ENCODE measurements at regions not wholly inside any gene's neighbourhood (a gene's known extent, or its start where the extent isn't known, plus 50 kb on each side); places are given as distances from the start of the nearest gene placed in this dataset.
"Not testable (repeated sequence)": the region's sequence is repeated elsewhere in the genome, so short reads cannot be mapped to it uniquely, and the experiment has no call there.

GRCh38 chr11:90286640-90287039 is 63.8 kb upstream of the CHORDC1 start:
- Histone ChIP-seq H3K4me1 (ENCODE audit: control insufficient read depth, insufficient read depth, low read length) (no peaks in the 10 kb centered on the region), H3K9ac (ENCODE audit: low read length) (no peak overlapping the region), H3K27me3 (ENCODE audit: control insufficient read depth, insufficient read depth, low read length) (no peaks in the 10 kb centered on the region), H3K4me3 (ENCODE audit: low read length) (no peak overlapping the region), H3K27ac (ENCODE audit: low read depth, low read length) (no peak overlapping the region), H3K36me3 (ENCODE audit: control insufficient read depth, insufficient read depth, low read length) (no peaks in the 10 kb centered on the region)

DNA sequence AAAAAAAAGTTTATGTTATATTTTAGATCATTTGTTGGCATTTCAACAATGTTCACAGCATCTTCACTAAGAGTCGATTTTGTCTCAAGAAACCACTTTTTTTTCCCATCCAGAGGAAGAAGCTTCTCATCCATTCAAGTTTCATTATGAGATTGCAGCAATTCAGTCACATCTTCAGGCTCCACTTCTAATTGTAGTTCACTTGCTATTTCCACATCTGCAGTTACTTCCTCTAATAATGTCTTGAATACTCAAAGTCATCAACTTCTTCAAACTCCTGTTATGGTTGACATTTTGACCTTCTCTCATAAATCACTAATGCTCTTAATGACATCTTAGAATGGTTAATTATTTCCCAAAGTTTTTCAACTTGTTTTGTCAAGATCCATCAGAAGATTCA is 61.3 kb upstream of the CHORDC1 start:
- Histone ChIP-seq H3K4me1 (ENCODE audit: control insufficient read depth, insufficient read depth, low read length) (no peaks in the 10 kb centered on the region), H3K9ac (ENCODE audit: low read length) (no peak overlapping the region), H3K27ac (ENCODE audit: low read depth, low read length) (no peak overlapping the region), H3K36me3 (ENCODE audit: control insufficient read depth, insufficient read depth, low read length) (no peaks in the 10 kb centered on the region), H3K27me3 (ENCODE audit: control insufficient read depth, insufficient read depth, low read length) (no peaks in the 10 kb centered on the region), H3K4me3 (ENCODE audit: low read length) (no peak overlapping the region)

- H3K27me3 ChIP-seq (ENCODE audit: control insufficient read depth, insufficient read depth, low read length); H3K36me3 ChIP-seq (ENCODE audit: control insufficient read depth, insufficient read depth, low read length); H3K27ac ChIP-seq (ENCODE audit: low read depth, low read length); H3K4me3 ChIP-seq (ENCODE audit: low read length); H3K9ac ChIP-seq (ENCODE audit: low read length); H3K4me1 ChIP-seq (ENCODE audit: control insufficient read depth, insufficient read depth, low read length): not testable (repeated sequence)
Measured at GRCh38 chr11:90282551-90283071, 59.8 kb upstream of the CHORDC1 start.

DNA sequence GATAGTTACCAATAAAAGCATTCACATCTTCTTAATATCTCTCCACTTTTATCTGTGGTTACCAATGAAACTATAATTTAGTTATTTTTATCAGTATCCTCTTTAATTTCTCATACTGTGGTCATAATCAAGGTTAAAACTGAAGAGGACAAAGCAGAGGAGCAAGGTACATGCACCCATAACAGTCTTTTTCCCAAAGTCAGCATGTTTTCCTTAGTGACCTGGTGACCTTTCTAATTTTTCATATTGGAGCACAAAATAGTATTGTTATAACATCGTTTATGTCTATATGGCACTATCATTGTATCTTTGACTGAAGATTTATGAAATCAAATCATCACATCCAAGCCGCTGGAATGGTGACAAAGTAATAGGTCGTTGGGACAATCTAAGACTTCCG is 51.5 kb upstream of the CHORDC1 start:
- Histone ChIP-seq H3K4me1 (ENCODE audit: control insufficient read depth, insufficient read depth, low read length) (no peaks in the 10 kb centered on the region), H3K27ac (ENCODE audit: low read depth, low read length) (no peak overlapping the region), H3K27me3 (ENCODE audit: control insufficient read depth, insufficient read depth, low read length) (no peaks in the 10 kb centered on the region), H3K36me3 (ENCODE audit: control insufficient read depth, insufficient read depth, low read length) (no peaks in the 10 kb centered on the region), H3K9ac (ENCODE audit: low read length) (no peak overlapping the region), H3K4me3 (ENCODE audit: low read length) (no peak overlapping the region)

Data from rectal smooth muscle tissue (tissue), 1 donor.